ENCODE measurements at regions not wholly inside any gene's neighbourhood (a gene's known extent, or its start where the extent isn't known, plus 50 kb on each side); places are given as distances from the start of the nearest gene placed in this dataset.

DNA sequence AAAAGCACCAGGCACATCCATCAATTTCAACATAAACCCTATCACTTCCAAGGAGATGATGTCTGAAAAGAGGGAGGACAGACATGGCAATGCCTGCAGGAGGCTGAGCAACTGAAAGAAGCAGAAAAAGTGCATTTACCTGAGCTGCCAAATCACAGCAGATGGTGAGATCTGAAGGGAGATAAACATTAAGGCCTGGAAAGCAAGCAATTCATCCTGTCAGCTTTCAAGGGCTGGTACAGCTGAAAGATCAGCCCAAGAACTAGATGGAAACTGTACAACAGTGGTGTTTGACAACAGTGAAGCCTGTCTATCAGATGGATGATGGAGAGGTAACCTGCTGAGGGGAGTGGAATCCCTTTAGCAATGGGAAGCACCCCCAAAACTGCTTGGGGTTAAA lies 433.2 kb upstream of the ZNF608 start:
- H3K27ac Mint-ChIP-seq, result no peak overlapping the region
- H3K27me3 Mint-ChIP-seq, result no peaks in the 10 kb centered on the region
- no peak for ATAC-seq (replicated peaks)
- no peaks in the 10 kb centered on the region for H3K4me1 Mint-ChIP-seq
- peaks cover 24% of the 10 kb centered on the region for H3K9me3 Mint-ChIP-seq
- H3K36me3 Mint-ChIP-seq (ENCODE audit: low read depth), result no peaks in the 10 kb centered on the region
- no peak overlapping the region for H3K4me3 Mint-ChIP-seq

DNA sequence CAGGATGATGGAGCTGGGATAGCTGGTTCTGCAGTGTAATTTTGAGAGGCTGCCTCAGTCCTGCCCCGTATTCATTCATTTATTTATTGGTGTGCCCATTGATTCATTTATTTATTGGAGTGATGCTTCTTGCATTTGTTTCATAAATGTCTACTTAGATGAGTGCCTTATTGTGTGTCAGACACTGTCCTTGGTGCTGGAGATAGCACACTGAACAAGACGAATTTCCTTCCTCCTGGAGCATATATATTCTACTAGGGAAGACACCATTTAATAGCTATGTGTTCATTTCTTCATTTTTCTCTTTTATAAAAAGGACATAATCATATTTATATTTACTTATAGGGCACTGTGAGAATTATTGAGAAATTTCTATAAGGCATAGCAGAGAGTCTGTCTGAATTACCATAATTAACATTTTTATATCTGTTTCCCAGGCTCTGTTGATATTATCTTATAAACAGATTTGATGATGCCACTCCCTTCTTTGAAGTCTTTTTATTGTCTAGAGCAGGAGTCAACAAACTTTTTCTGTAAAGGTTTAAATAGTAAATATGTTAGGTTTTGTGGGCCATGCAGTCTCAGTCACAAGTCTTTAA lies 433.9 kb upstream of the ZNF608 start:
- Mint-ChIP-seq H3K27me3 (no peaks in the 10 kb centered on the region), H3K36me3 (ENCODE audit: low read depth) (no peaks in the 10 kb centered on the region), H3K9me3 (peaks cover 24% of the 10 kb centered on the region), H3K4me1 (no peaks in the 10 kb centered on the region), H3K4me3 (no peak overlapping the region), H3K27ac (no peak overlapping the region)
- no peak for ATAC-seq (replicated peaks)

DNA sequence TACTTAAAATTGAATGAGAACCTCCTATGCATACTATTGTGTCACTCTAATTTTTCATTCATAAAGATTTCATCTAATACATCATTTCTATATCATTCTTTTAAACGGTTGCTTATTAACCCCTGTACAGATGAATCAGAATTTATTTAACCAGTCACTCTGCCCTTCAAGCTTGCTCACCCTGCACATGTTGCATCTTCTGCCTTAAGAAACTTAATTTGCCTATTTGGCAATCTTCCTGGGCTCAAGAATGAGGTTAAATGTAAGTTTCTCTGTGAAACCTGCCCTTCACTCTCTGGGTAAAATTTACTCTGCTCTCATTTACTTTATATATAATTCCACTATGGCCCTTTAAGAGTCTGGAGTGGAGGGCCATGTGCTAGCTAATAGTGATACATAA lies 434.7 kb upstream of the ZNF608 start:
- H3K9me3 Mint-ChIP-seq, result peaks cover 27% of the 10 kb centered on the region
- H3K4me3 Mint-ChIP-seq, result no peak overlapping the region
- H3K27me3 Mint-ChIP-seq, result no peaks in the 10 kb centered on the region
- no peaks in the 10 kb centered on the region for H3K4me1 Mint-ChIP-seq
- no peak for ATAC-seq (replicated peaks)
- H3K36me3 Mint-ChIP-seq (ENCODE audit: low read depth), result no peaks in the 10 kb centered on the region
- no peak overlapping the region for H3K27ac Mint-ChIP-seq

DNA sequence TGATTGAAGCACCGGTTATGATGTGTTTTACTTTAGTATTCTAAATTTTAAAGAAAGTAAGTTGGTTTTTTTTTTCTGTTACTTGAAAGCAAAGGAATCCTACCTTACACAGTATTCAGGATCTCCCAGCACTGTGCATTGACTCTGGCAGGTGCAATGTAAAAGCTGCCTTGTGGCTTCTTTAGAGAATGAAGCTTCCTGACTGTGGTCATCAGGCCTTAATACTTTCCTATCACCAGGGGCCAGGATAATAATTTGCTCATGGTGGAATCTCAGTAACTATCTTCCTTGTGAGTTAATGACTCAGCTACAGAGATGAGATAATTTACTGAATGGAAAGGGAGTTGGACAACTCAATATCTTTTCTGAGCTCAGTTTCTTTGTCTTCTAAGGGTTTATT lies 435.5 kb upstream of the ZNF608 start:
- no peak overlapping the region for H3K27ac Mint-ChIP-seq
- no peak for ATAC-seq (replicated peaks)
- H3K4me1 Mint-ChIP-seq, result no peaks in the 10 kb centered on the region
- H3K9me3 Mint-ChIP-seq, result peaks cover 24% of the 10 kb centered on the region
- H3K27me3 Mint-ChIP-seq, result no peaks in the 10 kb centered on the region
- no peak overlapping the region for H3K4me3 Mint-ChIP-seq
- H3K36me3 Mint-ChIP-seq (ENCODE audit: low read depth), result no peaks in the 10 kb centered on the region

DNA sequence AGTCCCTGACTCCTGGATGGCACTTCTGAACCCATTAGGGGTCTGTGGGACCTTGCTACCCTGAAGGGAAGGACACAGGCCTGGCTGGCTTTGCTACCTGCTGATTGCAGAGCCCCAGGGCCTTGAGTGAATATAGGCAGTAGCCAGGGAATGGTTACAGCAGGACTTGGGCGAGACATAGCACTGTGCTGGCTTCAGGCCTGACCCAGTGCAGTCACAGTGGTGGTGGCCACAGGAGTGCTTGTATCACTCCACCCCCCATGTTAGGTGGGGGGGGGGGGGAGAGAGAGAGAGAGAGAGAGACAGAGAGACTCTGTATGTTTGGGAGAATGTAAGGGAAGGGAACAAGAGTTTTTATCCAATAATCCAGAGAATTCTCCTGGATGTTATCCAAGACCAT lies 439.3 kb upstream of the ZNF608 start:
- Mint-ChIP-seq H3K4me3 (no peak overlapping the region), H3K27me3 (no peaks in the 10 kb centered on the region), H3K4me1 (no peaks in the 10 kb centered on the region), H3K36me3 (ENCODE audit: low read depth) (no peaks in the 10 kb centered on the region), H3K9me3 (peaks cover 9% of the 10 kb centered on the region), H3K27ac (no peak overlapping the region)
- no peak for ATAC-seq (replicated peaks)

DNA sequence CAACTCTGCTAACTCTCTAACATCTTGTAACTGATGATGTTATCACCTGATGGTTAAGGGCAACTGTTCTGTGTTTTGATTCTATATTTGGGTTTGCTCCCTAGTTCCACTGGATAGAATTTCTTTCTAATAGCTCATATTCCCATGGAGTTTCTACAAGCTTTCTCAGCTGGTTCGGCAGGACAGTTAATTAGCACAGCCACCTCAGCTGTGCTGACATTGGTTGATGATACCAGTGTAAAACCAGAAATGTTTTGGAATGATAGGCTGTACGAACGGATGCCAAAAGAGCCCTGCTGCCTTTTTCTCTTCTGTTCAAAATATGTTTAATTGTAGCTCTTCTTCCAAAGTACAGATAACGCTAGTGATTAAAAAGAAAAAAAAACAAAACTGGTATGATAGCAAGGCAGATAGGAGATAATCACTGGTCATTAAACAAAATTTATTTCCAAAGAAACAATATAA lies 440.5 kb upstream of the ZNF608 start:
- Mint-ChIP-seq H3K4me3 (no peak overlapping the region), H3K27me3 (no peaks in the 10 kb centered on the region), H3K4me1 (no peaks in the 10 kb centered on the region)

DNA sequence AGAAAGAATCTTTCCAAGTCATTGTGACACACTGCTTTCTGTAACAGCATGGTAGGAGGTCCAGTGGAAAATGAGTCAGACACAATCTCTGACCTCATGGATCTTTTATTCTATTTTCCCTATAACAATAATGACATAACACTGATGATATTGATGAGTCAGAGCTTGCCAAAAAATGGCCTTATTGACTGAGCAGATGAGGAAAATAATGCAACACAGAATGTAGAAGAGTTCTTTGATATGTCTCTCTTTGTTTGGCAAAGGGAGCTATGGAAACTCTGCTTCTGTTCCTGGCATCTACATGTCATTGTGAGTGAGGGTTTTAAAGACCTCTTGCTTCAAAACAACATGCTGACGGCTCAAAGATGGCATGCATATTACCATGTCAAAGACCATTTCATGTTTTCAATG lies 443.1 kb upstream of the ZNF608 start:
- Mint-ChIP-seq H3K27me3 (no peaks in the 10 kb centered on the region), H3K27ac (no peak overlapping the region), H3K4me3 (no peak overlapping the region), H3K36me3 (ENCODE audit: low read depth) (no peaks in the 10 kb centered on the region), H3K4me1 (no peaks in the 10 kb centered on the region), H3K9me3 (peaks cover 4% of the 10 kb centered on the region)
- no peak for ATAC-seq (replicated peaks)

More for the DNA sequence above, 440.5 kb upstream of the ZNF608 start:
- Mint-ChIP-seq H3K27ac (no peak overlapping the region), H3K36me3 (ENCODE audit: low read depth) (no peaks in the 10 kb centered on the region), H3K9me3 (peaks cover 9% of the 10 kb centered on the region)
- ATAC-seq (replicated peaks), result no peak

DNA sequence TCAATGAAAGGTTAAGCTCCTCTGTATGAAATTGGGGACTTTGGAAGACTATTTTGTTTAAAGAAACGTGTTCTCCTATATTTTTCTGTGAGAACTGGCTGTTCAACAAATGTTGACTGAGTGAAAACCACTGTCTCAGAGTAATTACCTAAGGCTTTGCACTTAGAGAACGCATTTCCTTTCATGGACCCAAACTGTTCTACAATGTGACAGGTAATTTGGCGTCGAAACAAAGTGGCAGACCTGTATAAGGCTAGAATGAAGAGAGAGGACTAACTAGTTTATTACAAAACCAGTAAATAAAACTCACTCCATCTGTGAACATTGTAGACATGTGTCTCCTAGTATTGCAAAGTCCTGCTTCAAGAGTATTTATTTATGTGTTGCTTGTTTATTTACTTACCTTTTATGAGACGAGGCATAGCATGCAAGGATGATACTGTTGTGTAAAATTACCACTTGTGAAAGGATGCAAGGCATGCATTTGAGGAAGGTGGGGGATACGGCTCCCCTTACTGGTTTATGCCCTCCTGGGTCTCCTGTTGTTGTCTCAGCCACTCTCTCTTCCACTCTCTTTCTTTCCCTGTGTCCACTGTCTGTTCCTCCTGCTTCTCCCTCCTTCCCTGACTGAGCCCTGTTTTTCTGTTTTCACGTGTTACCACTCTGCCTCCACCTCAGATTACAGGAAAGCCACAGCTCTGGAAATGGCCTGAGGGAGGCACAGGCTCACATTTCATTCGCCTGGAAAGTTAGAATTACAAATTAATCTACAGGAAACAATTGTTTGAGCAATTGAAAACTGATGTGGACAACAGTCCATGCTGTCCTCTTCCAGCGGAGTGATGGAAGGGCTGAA lies 444.0 kb upstream of the ZNF608 start:
- no peak for ATAC-seq (replicated peaks)
- peaks cover 9% of the 10 kb centered on the region for H3K9me3 Mint-ChIP-seq
- H3K4me3 Mint-ChIP-seq, result no peak overlapping the region
- H3K27me3 Mint-ChIP-seq, result no peaks in the 10 kb centered on the region
- H3K27ac Mint-ChIP-seq, result no peak overlapping the region
- no peaks in the 10 kb centered on the region for H3K4me1 Mint-ChIP-seq
- no peaks in the 10 kb centered on the region for H3K36me3 Mint-ChIP-seq (ENCODE audit: low read depth)

DNA sequence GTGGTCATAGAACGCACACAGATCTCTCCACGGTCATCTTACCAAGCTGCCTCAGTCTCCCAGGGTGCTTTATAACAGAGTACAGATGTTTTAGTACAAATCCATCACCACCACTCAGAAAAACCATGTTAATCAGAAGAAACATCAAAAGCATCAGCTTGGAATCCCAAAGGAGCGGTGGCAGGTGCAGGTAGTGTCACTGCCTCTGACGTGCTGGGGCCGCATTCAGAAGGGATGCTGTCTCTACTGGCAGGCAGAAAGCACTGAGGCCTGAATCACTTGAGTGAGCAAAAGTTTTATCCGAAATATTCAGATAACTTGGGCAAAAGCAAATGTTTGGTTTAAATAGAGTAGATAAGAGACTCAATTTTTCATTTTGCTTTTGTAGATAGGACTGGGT lies 448.4 kb upstream of the ZNF608 start:
- Mint-ChIP-seq H3K27ac (no peak overlapping the region), H3K36me3 (ENCODE audit: low read depth) (no peaks in the 10 kb centered on the region), H3K27me3 (no peaks in the 10 kb centered on the region), H3K4me1 (no peaks in the 10 kb centered on the region), H3K4me3 (no peak overlapping the region), H3K9me3 (peaks cover 10% of the 10 kb centered on the region)
- ATAC-seq (replicated peaks), result no peak

DNA sequence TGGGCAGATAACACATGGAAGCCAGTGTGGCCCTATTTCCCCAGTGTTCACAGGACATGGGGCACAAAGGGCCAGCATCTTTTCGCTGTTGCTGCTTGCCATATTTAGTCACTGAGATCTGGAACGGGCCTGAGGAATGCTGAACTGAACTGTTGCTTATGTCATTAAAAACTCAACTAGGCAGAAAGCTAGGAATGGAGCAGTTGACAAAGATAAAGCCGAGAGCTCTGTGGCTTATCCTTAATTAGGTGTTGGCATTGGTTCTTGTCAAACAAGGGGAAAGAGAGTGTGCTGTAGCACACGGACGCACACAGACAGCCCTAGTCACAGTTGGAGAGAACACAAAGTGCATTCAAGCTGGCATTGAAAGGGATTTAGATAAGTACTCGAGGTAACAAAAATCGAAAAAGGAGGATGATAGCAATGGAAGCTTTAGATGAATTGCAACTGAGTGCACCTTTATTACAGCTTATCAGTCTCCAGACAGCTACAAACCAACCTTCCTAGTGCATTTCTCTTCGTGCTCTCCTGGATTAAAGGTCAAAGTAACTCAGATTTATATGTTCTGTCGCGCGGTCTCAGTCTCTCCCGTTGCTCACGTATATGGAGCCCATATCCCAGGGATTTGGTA lies 450.2 kb upstream of the ZNF608 start:
- no peak for ATAC-seq (replicated peaks)
- Mint-ChIP-seq H3K27ac (no peak overlapping the region), H3K27me3 (no peaks in the 10 kb centered on the region), H3K4me1 (no peaks in the 10 kb centered on the region), H3K4me3 (no peak overlapping the region), H3K36me3 (ENCODE audit: low read depth) (no peaks in the 10 kb centered on the region), H3K9me3 (peaks cover 10% of the 10 kb centered on the region)

DNA sequence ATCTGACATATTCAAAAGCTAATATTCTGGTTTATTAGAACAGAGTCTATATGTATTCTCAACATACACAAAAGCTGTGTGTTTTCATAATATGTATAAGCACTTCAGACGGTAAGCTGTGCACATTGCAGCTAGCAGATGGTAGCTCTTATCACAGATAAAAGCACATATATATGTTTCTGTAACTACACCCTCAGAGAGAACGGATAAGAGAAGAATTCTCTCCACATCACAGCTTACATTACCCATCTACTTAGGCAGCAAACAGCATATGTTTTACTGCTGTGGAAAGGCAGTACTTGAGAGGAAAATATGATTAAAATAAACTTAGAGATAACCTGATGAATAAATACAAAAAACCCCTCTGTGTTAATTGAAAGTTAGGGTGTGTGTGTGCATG lies 450.9 kb upstream of the ZNF608 start:
- Mint-ChIP-seq H3K4me3 (no peak overlapping the region), H3K9me3 (peaks cover 10% of the 10 kb centered on the region), H3K4me1 (no peaks in the 10 kb centered on the region), H3K36me3 (ENCODE audit: low read depth) (no peaks in the 10 kb centered on the region), H3K27ac (no peak overlapping the region), H3K27me3 (no peaks in the 10 kb centered on the region)
- no peak for ATAC-seq (replicated peaks)

DNA sequence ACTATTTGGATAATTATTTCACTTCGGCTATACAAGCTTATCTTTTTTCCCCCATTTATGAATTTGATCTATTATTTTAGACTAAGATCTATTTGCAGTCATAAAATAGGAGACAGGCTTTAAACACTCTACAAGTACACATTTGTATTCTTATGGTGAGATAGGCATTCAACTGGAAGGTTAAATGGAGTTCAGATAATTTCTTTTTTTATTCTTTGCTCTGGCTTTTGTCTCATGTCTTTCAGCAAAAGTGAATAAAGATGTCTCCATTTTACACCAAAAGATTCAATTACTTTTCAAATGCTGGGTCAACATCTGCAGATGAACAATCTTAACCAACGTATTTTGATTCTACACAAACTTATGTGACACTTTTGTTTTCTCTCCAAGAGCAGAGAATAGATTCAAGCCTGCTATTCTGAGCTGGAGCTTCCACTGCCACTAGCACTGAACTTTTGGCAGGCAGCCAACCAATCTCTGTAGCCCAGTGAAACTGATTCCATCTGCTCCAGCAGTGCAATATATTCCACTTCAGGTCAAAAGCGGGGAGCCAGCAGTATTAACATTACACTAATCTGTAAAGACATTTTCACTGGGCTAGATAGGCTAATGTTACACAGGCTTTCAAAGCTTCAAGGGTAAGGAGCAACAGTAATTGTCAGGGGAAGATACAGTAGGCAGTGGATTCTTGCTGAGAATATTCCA lies 452.0 kb upstream of the ZNF608 start:
- H3K4me3 Mint-ChIP-seq, result no peak overlapping the region
- H3K36me3 Mint-ChIP-seq (ENCODE audit: low read depth), result no peaks in the 10 kb centered on the region
- ATAC-seq (replicated peaks), result no peak
- peaks cover 10% of the 10 kb centered on the region for H3K9me3 Mint-ChIP-seq
- no peaks in the 10 kb centered on the region for H3K4me1 Mint-ChIP-seq
- no peaks in the 10 kb centered on the region for H3K27me3 Mint-ChIP-seq
- no peak overlapping the region for H3K27ac Mint-ChIP-seq

DNA sequence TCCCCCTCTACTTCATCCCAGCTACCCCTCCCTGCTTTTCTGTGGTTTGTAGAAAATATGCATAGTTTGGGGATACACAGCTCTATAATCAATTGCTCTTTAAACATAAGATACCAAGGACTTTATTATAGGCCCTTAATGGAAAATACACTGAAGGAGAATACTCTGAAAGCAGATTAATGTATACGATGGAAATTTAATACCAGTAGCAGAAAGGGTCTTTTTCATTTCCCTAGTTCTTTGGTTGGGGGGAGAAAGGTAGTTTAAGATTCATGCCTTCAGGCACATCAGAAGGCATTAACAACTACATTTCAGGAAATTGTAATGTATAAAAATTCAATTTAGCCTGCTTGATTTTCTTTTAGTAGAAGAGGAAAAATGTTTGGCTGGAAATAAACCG lies 452.9 kb upstream of the ZNF608 start:
- Mint-ChIP-seq H3K27me3 (no peaks in the 10 kb centered on the region), H3K36me3 (ENCODE audit: low read depth) (no peaks in the 10 kb centered on the region), H3K4me1 (no peaks in the 10 kb centered on the region), H3K4me3 (no peak overlapping the region), H3K27ac (no peak overlapping the region), H3K9me3 (peaks cover 10% of the 10 kb centered on the region)
- ATAC-seq (replicated peaks), result no peak

DNA sequence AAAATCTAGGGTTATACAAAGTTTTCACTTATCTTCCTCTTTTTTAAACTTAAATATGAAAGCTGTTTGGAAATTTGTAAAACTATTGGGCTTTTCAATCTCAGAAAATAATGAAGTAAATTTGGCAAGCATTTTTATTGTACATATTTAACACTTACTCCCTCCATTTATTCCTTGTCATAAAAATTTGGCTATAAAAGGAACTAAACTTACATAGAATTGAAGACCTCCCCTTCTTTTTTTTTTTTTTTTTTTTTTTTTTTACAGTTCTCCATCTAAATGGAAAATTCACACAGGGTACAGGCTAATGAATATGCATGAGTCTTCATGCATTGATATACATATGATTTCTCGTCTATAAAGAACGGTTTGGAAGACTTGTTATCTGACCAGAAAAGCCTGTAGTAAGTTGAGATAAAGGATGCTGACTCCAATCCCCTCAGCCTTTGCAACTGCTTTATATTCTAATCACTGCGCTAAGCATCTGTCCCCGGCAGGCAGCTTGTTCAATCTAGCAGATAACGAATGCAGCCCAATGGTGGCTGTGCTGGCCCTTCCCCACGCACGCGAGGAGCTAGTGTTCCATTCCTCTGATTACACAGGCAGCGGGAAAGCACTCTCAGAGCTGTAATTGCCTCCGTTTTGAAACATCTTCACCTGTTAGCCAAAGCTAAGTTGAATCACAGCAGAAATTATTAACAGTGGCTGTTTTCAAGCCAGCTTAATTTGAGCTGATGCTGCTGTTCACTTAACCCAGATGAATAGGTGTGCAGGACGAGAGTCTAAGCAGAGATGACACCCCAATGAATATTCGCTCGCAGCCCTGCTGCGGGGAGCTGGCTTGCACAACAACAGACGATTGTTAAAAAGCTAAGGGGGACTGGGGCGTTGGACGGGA lies 453.8 kb upstream of the ZNF608 start:
- peaks cover 6% of the 10 kb centered on the region for H3K9me3 Mint-ChIP-seq
- no peak overlapping the region for H3K4me3 Mint-ChIP-seq
- H3K27me3 Mint-ChIP-seq, result no peaks in the 10 kb centered on the region
- no peaks in the 10 kb centered on the region for H3K4me1 Mint-ChIP-seq
- no peaks in the 10 kb centered on the region for H3K36me3 Mint-ChIP-seq (ENCODE audit: low read depth)
- no peak for ATAC-seq (replicated peaks)
- H3K27ac Mint-ChIP-seq, result no peak overlapping the region

All from activated T-helper 17 cell treated with anti-CD3 and anti-CD28 coated beads, Interleukin-2, amount 50 U/mL, for 72 hours (primary cell).